ENCODE measurements at regions not wholly inside any gene's neighbourhood (a gene's known extent, or its start where the extent isn't known, plus 50 kb on each side); places are given as distances from the start of the nearest gene placed in this dataset.

DNA sequence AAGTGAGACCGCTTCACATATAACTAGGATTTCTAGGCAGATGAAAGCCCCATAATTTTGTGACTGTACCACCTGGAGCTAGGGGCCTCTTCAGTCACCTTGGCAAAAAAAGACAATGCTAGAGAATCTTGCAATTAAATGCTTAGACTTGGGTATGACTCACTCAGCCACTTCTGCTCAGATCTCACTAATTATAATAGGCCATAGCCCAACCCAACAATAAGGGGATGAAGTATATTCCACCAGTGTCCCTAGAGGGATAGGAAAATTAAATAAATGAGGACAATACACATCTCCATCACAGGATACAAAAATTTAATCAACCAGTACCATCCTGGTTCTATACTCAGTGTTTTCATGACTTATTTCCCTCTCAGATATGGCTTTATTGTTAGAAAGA is 1079.9 kb upstream of the C9orf72 start:
- 100% methylated on average over 1 of the region's 1 CpG for WGBS
- Histone ChIP-seq H3K18ac (ENCODE audit: low read depth in 1 of 2, low read length in 2 of 2) (no peak overlapping the region), H3K4me1 (ENCODE audit: control insufficient read depth, insufficient read depth, low read depth, low read length) (no peaks in the 10 kb centered on the region), H3K4ac (ENCODE audit: low read depth in 1 of 2, low read length in 2 of 2) (no peak overlapping the region), H2BK15ac (ENCODE audit: low read depth, poor library complexity, severe bottlenecking) (no peak overlapping the region), H2BK120ac (ENCODE audit: low read depth, low read length) (no peak overlapping the region), H3K9ac (ENCODE audit: low read length) (no peak overlapping the region), H4K91ac (ENCODE audit: low read length) (no peak overlapping the region), H3K36me3 (ENCODE audit: control insufficient read depth in 1 of 2, insufficient read depth in 2 of 2, low read depth in 1 of 2, low read length in 2 of 2) (no peaks in the 10 kb centered on the region), H2BK5ac (ENCODE audit: low read depth, low read length, poor library complexity, severe bottlenecking) (no peak overlapping the region), H3K4me3 (ENCODE audit: insufficient read depth in 1 of 2, low read depth in 1 of 2, low read length in 2 of 2) (no peak overlapping the region), H2AK5ac (ENCODE audit: low read length, severe bottlenecking) (no peak overlapping the region), H3K9me3 (ENCODE audit: control insufficient read depth, low read length) (no peaks in the 10 kb centered on the region), H3K23ac (ENCODE audit: low read length in 2 of 2) (no peak overlapping the region), H2AFZ (ENCODE audit: low read depth, low read length) (no peak overlapping the region), H2BK12ac (ENCODE audit: low read length in 2 of 2) (no peak overlapping the region), H3K27me3 (ENCODE audit: control insufficient read depth in 1 of 2, insufficient read depth in 1 of 2, low read length in 2 of 2) (no peaks in the 10 kb centered on the region), H3K27ac (ENCODE audit: low read length, poor library complexity, severe bottlenecking) (no peak overlapping the region), H3K79me1 (replicated peaks; ENCODE audit: low read length, poor library complexity, severe bottlenecking) (no peaks in the 10 kb centered on the region), H3K14ac (ENCODE audit: low read length in 2 of 2) (no peak overlapping the region), H3K4me2 (ENCODE audit: low read length, poor library complexity, severe bottlenecking) (no peak overlapping the region), H4K8ac (ENCODE audit: low read length) (no peak overlapping the region)
- DNase-seq: no peak

DNA sequence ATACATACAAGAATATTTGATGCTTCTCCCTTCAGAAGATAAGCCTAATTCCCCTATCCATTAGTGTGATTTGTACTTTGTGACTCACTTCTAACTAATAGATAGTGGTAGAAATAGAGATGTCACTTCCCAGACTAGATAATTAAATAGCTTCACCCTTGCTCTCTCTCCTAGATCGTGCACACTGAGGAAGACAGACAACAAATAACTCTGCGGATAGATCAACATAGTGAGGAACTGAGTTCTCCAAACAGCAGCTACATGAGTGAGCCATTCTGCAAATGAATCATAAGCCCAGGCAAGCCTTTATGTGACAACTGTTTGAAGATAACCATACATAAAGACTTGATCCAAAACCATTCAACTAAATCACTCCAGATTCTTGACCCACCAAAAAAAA is 1083.4 kb upstream of the C9orf72 start:
- Histone ChIP-seq H3K18ac (ENCODE audit: low read depth in 1 of 2, low read length in 2 of 2) (no peak overlapping the region), H3K9me3 (ENCODE audit: control insufficient read depth, low read length) (no peaks in the 10 kb centered on the region), H3K4me1 (ENCODE audit: control insufficient read depth, insufficient read depth, low read depth, low read length) (no peaks in the 10 kb centered on the region), H2BK120ac (ENCODE audit: low read depth, low read length) (no peak overlapping the region), H3K4me3 (ENCODE audit: insufficient read depth in 1 of 2, low read depth in 1 of 2, low read length in 2 of 2) (no peak overlapping the region), H3K14ac (ENCODE audit: low read length in 2 of 2) (no peak overlapping the region), H2BK5ac (ENCODE audit: low read depth, low read length, poor library complexity, severe bottlenecking) (no peak overlapping the region), H3K79me1 (replicated peaks; ENCODE audit: low read length, poor library complexity, severe bottlenecking) (no peaks in the 10 kb centered on the region), H4K91ac (ENCODE audit: low read length) (no peak overlapping the region), H2BK12ac (ENCODE audit: low read length in 2 of 2) (no peak overlapping the region), H3K27me3 (ENCODE audit: control insufficient read depth in 1 of 2, insufficient read depth in 1 of 2, low read length in 2 of 2) (no peaks in the 10 kb centered on the region), H4K8ac (ENCODE audit: low read length) (no peak overlapping the region), H2BK15ac (ENCODE audit: low read depth, poor library complexity, severe bottlenecking) (no peak overlapping the region), H2AFZ (ENCODE audit: low read depth, low read length) (no peak overlapping the region), H3K4me2 (ENCODE audit: low read length, poor library complexity, severe bottlenecking) (no peak overlapping the region), H3K36me3 (ENCODE audit: control insufficient read depth in 1 of 2, insufficient read depth in 2 of 2, low read depth in 1 of 2, low read length in 2 of 2) (no peaks in the 10 kb centered on the region), H3K4ac (ENCODE audit: low read depth in 1 of 2, low read length in 2 of 2) (no peak overlapping the region), H3K23ac (ENCODE audit: low read length in 2 of 2) (no peak overlapping the region), H3K27ac (ENCODE audit: low read length, poor library complexity, severe bottlenecking) (no peak overlapping the region), H2AK5ac (ENCODE audit: low read length, severe bottlenecking) (no peak overlapping the region), H3K9ac (ENCODE audit: low read length) (no peak overlapping the region)
- WGBS: 33% methylated on average over 2 of the region's 2 CpGs
- DNase-seq: peak; percentile 70

DNA sequence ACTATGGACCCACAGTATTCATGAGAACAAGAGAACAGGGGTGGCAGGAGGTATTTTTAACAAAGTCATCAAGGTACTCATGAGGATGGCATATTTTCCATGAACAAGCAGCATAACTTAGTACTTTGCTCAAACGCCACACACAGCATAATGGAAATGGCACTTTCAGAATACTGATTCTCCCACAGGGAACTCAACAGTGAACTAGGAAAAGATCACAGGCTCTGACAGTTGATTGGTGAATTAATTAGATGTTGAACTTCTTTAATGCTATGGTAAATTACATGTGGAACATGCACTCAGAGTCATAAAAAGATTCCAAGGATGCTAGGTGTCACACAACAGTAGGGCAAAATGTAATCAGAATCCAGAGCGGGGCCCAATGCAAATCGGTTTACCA is 1088.6 kb upstream of the C9orf72 start:
- H4K8ac ChIP-seq (ENCODE audit: low read length): no peak overlapping the region
- no peak overlapping the region for H2BK15ac ChIP-seq (ENCODE audit: low read depth, poor library complexity, severe bottlenecking)
- no peaks in the 10 kb centered on the region for H3K9me3 ChIP-seq (ENCODE audit: control insufficient read depth, low read length)
- H3K4me2 ChIP-seq (ENCODE audit: low read length, poor library complexity, severe bottlenecking): no peak overlapping the region
- WGBS: 93% methylated on average over 3 of the region's 3 CpGs
- no peak overlapping the region for H4K91ac ChIP-seq (ENCODE audit: low read length)
- H2BK5ac ChIP-seq (ENCODE audit: low read depth, low read length, poor library complexity, severe bottlenecking): no peak overlapping the region
- no peak overlapping the region for H3K27ac ChIP-seq (ENCODE audit: low read length, poor library complexity, severe bottlenecking)
- no peak overlapping the region for H3K4me3 ChIP-seq (ENCODE audit: insufficient read depth in 1 of 2, low read depth in 1 of 2, low read length in 2 of 2)
- DNase-seq: no peak
- no peak overlapping the region for H3K9ac ChIP-seq (ENCODE audit: low read length)
- H3K14ac ChIP-seq (ENCODE audit: low read length in 2 of 2): no peak overlapping the region
- H2BK12ac ChIP-seq (ENCODE audit: low read length in 2 of 2): no peak overlapping the region
- no peak overlapping the region for H2AFZ ChIP-seq (ENCODE audit: low read depth, low read length)
- no peak overlapping the region for H3K18ac ChIP-seq (ENCODE audit: low read depth in 1 of 2, low read length in 2 of 2)
- no peak overlapping the region for H2AK5ac ChIP-seq (ENCODE audit: low read length, severe bottlenecking)
- H2BK120ac ChIP-seq (ENCODE audit: low read depth, low read length): no peak overlapping the region
- no peaks in the 10 kb centered on the region for H3K79me1 ChIP-seq (replicated peaks; ENCODE audit: low read length, poor library complexity, severe bottlenecking)
- H3K27me3 ChIP-seq (ENCODE audit: control insufficient read depth in 1 of 2, insufficient read depth in 1 of 2, low read length in 2 of 2): no peaks in the 10 kb centered on the region
- H3K36me3 ChIP-seq (ENCODE audit: control insufficient read depth in 1 of 2, insufficient read depth in 2 of 2, low read depth in 1 of 2, low read length in 2 of 2): no peaks in the 10 kb centered on the region
- H3K4me1 ChIP-seq (ENCODE audit: control insufficient read depth, insufficient read depth, low read depth, low read length): no peaks in the 10 kb centered on the region
- no peak overlapping the region for H3K4ac ChIP-seq (ENCODE audit: low read depth in 1 of 2, low read length in 2 of 2)
- H3K23ac ChIP-seq (ENCODE audit: low read length in 2 of 2): no peak overlapping the region

DNA sequence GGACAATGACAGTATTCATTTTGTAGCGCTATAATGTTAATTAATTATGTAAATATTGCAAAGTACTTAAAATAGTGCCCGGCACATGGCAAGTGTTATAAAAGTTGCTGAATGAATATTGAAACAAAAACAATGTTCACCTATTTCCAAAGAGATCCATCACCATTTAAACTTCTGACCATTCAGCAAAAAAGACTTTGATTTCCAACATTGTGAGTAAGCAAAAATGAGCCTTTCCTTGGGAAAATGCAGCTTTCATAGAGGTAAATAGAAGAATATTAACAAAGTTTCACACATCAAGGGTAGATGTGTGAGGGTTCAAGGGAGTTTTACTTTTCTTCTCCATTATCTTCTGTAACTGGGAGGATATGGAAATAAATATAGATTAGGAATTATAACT is 1089.4 kb upstream of the C9orf72 start:
- H3K27ac ChIP-seq (ENCODE audit: low read length, poor library complexity, severe bottlenecking): no peak overlapping the region
- no peak overlapping the region for H2BK15ac ChIP-seq (ENCODE audit: low read depth, poor library complexity, severe bottlenecking)
- no peaks in the 10 kb centered on the region for H3K4me1 ChIP-seq (ENCODE audit: control insufficient read depth, insufficient read depth, low read depth, low read length)
- no peak overlapping the region for H2AFZ ChIP-seq (ENCODE audit: low read depth, low read length)
- no peaks in the 10 kb centered on the region for H3K27me3 ChIP-seq (ENCODE audit: control insufficient read depth in 1 of 2, insufficient read depth in 1 of 2, low read length in 2 of 2)
- H4K91ac ChIP-seq (ENCODE audit: low read length): no peak overlapping the region
- no peak overlapping the region for H2BK12ac ChIP-seq (ENCODE audit: low read length in 2 of 2)
- H3K36me3 ChIP-seq (ENCODE audit: control insufficient read depth in 1 of 2, insufficient read depth in 2 of 2, low read depth in 1 of 2, low read length in 2 of 2): no peaks in the 10 kb centered on the region
- DNase-seq: no peak
- H3K79me1 ChIP-seq (replicated peaks; ENCODE audit: low read length, poor library complexity, severe bottlenecking): no peaks in the 10 kb centered on the region
- no peak overlapping the region for H3K9ac ChIP-seq (ENCODE audit: low read length)
- H3K4me2 ChIP-seq (ENCODE audit: low read length, poor library complexity, severe bottlenecking): no peak overlapping the region
- WGBS: no CpG with 5 or more reads among the region's 2 CpGs
- no peak overlapping the region for H4K8ac ChIP-seq (ENCODE audit: low read length)
- no peak overlapping the region for H2AK5ac ChIP-seq (ENCODE audit: low read length, severe bottlenecking)
- H3K4me3 ChIP-seq (ENCODE audit: insufficient read depth in 1 of 2, low read depth in 1 of 2, low read length in 2 of 2): no peak overlapping the region
- no peak overlapping the region for H3K23ac ChIP-seq (ENCODE audit: low read length in 2 of 2)
- H2BK120ac ChIP-seq (ENCODE audit: low read depth, low read length): no peak overlapping the region
- H3K14ac ChIP-seq (ENCODE audit: low read length in 2 of 2): no peak overlapping the region
- no peaks in the 10 kb centered on the region for H3K9me3 ChIP-seq (ENCODE audit: control insufficient read depth, low read length)
- no peak overlapping the region for H3K18ac ChIP-seq (ENCODE audit: low read depth in 1 of 2, low read length in 2 of 2)
- H3K4ac ChIP-seq (ENCODE audit: low read depth in 1 of 2, low read length in 2 of 2): no peak overlapping the region
- no peak overlapping the region for H2BK5ac ChIP-seq (ENCODE audit: low read depth, low read length, poor library complexity, severe bottlenecking)
